ENCODE measurements at regions not wholly inside any gene's neighbourhood (a gene's known extent, or its start where the extent isn't known, plus 50 kb on each side); places are given as distances from the start of the nearest gene placed in this dataset.

DNA sequence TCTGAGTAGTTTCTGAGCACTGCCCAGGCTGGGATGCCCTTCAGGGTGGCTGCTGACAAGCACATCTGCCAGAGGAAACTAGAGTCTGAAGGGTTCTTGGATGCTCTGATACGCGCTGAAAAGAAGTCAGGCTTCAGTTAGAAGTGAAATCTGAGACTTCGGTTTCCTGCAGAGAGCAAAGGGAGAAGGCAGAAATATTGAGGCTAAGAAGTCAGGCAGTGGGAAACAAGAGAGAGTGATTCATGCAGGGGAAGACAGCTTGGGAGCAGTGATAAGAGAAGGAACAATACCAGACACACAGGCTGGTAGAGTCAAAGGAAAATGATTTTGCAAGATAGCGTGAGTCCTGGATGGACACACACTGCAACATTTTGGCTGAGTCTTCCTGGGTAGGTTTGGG lies 51.0 kb upstream of the BOD1L2 start:
- TF ChIP-seq, protein P1, sequence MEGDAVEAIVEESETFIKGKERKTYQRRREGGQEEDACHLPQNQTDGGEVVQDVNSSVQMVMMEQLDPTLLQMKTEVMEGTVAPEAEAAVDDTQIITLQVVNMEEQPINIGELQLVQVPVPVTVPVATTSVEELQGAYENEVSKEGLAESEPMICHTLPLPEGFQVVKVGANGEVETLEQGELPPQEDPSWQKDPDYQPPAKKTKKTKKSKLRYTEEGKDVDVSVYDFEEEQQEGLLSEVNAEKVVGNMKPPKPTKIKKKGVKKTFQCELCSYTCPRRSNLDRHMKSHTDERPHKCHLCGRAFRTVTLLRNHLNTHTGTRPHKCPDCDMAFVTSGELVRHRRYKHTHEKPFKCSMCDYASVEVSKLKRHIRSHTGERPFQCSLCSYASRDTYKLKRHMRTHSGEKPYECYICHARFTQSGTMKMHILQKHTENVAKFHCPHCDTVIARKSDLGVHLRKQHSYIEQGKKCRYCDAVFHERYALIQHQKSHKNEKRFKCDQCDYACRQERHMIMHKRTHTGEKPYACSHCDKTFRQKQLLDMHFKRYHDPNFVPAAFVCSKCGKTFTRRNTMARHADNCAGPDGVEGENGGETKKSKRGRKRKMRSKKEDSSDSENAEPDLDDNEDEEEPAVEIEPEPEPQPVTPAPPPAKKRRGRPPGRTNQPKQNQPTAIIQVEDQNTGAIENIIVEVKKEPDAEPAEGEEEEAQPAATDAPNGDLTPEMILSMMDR (IDR thresholded peaks at IDR 0.05): no peak
- TF ChIP-seq POLR2A (IDR thresholded peaks at IDR 0.05): no peak
